A673 (cell line): ENCODE measurements at regions not wholly inside any gene's neighbourhood (a gene's known extent, or its start where the extent isn't known, plus 50 kb on each side); places are given as distances from the start of the nearest gene placed in this dataset.

Experiments
- EZH2 ChIP-seq: fragments of 200-600 bp; sonication (generic); IDR thresholded peaks from 2 replicates; pipeline ENCODE4 v1.6.1; 2017; ENCODE audit warnings: borderline replicate concordance, low read depth, mild to moderate bottlenecking, mixed read lengths, antibody characterized with exemption, low read length; ENCODE audit not compliant: poor library complexity, severe bottlenecking
- TF ChIP-seq, protein P1 (sequence below): fragments of 300-800, 200-600 bp; sonication (generic); conservative IDR thresholded peaks from 2 replicates; pipeline ENCODE4 v1.5.1; 2017; ENCODE audit warnings: low read depth, mild to moderate bottlenecking, antibody characterized with exemption, low read length, moderate library complexity, mixed read lengths

- TF ChIP-seq, protein P1, sequence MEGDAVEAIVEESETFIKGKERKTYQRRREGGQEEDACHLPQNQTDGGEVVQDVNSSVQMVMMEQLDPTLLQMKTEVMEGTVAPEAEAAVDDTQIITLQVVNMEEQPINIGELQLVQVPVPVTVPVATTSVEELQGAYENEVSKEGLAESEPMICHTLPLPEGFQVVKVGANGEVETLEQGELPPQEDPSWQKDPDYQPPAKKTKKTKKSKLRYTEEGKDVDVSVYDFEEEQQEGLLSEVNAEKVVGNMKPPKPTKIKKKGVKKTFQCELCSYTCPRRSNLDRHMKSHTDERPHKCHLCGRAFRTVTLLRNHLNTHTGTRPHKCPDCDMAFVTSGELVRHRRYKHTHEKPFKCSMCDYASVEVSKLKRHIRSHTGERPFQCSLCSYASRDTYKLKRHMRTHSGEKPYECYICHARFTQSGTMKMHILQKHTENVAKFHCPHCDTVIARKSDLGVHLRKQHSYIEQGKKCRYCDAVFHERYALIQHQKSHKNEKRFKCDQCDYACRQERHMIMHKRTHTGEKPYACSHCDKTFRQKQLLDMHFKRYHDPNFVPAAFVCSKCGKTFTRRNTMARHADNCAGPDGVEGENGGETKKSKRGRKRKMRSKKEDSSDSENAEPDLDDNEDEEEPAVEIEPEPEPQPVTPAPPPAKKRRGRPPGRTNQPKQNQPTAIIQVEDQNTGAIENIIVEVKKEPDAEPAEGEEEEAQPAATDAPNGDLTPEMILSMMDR = no peak
- TF ChIP-seq EZH2 = no peak
Measured at GRCh38 chr15:69836048-69836447, 261.7 kb downstream of the TLE3 start.
